Neutrophil (primary cell): ENCODE measurements at regions not wholly inside any gene's neighbourhood (a gene's known extent, or its start where the extent isn't known, plus 50 kb on each side); places are given as distances from the start of the nearest gene placed in this dataset.

ENCODE experiments used
- H3K27ac ChIP-seq: fragments of 200-600 bp; sonication (generic); 2 replicates; pipeline ENCODE4 v1.5.1; 2016; ENCODE audit warnings: mild to moderate bottlenecking, moderate library complexity
- H3K27me3 ChIP-seq: fragments of 200-600 bp; sonication (generic); 2 replicates; pipeline ENCODE4 v1.6.0; 2016; ENCODE audit warnings: mild to moderate bottlenecking
- H3K36me3 ChIP-seq: fragments of 200-600 bp; sonication (generic); 2 replicates; pipeline ENCODE4 v1.5.1; 2017
- H3K4me1 ChIP-seq, 2 experiments: fragments of 200-600 bp in 1 of 2; sonication (generic) in 1 of 2; 1 replicate in 1 of 2; 2 replicates in 1 of 2; pipeline versions ENCODE4 v1.5.1 to v1.6.1; 2013 to 2016; ENCODE audit warnings: low read depth in 1 of 2, low read length in 1 of 2, mild to moderate bottlenecking in 1 of 2, moderate library complexity in 1 of 2; ENCODE audit not compliant: control insufficient read depth in 1 of 2, insufficient read depth in 1 of 2
- H3K4me3 ChIP-seq, 2 experiments: fragments of 200-600 bp in 1 of 2; sonication (generic) in 1 of 2; 1 replicate in 1 of 2; 2 replicates in 1 of 2; pipeline ENCODE4 v1.5.1; 2013 to 2016; ENCODE audit warnings: low read depth in 1 of 2, low read length in 1 of 2, mild to moderate bottlenecking in 1 of 2, moderate library complexity in 1 of 2
- H3K9me3 ChIP-seq: fragments of 200-600 bp; sonication (generic); 2 replicates; pipeline ENCODE4 v1.5.1; 2016
- CTCF ChIP-seq: fragments of 200-600 bp; sonication (generic); IDR thresholded peaks from 2 replicates; pipeline ENCODE4 v1.5.1; 2016; ENCODE audit warnings: antibody characterized with exemption

- H3K4me1 ChIP-seq = no peaks in the 10 kb centered on the region
- H3K27ac ChIP-seq = no peak overlapping the region
- no peaks in the 10 kb centered on the region for H3K27me3 ChIP-seq
- no peaks in the 10 kb centered on the region for H3K9me3 ChIP-seq
- no peak for TF ChIP-seq CTCF
- no peak overlapping the region for H3K4me3 ChIP-seq
- H3K36me3 ChIP-seq = no peaks in the 10 kb centered on the region
Measured at GRCh38 chr11:29707924-29708323, 308.9 kb downstream of the KCNA4 start.

DNA sequence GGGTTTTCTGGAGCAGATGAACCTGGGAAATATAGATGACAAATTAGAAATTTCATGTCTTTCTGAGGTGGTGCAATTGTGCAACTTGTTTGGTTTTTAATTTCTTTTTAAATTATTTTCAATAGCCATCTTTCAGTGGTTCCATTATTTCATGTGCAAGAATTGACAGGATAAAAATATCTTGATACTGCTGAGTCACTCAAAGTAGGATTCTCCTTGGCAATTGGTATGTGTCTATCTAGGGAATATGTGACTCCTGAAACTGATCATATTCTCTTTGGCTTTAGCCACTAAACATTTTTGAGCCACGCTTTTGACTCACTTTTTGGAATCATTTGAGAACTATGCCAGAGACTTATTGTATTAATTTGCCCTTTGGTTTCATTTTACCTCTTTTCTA lies 331.5 kb downstream of the KCNA4 start:
- no peak overlapping the region for H3K27ac ChIP-seq
- no peak overlapping the region for H3K4me3 ChIP-seq
- H3K27me3 ChIP-seq = no peaks in the 10 kb centered on the region
- no peaks in the 10 kb centered on the region for H3K9me3 ChIP-seq
- H3K36me3 ChIP-seq = no peaks in the 10 kb centered on the region
- no peaks in the 10 kb centered on the region for H3K4me1 ChIP-seq
- no peak for TF ChIP-seq CTCF

DNA sequence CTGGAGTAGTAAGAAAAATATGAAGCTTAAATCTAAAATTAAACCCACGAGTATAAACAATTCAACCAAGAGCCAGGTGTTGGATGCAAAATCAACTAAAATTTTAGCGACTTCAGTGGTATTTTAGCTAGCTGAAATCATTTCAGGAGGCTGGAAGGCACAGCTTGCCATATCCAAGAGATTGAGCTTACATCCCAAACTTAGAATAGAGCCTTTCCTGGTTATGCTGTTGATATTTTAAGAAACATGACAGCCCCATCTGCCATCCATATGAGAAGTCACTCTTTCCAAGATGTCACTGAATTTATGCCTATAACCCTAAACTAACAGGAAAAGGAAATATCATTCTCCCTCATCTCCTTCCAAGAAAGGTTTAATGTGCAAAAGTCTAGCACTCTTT lies 334.0 kb downstream of the KCNA4 start:
- H3K27me3 ChIP-seq = no peaks in the 10 kb centered on the region
- no peak overlapping the region for H3K4me3 ChIP-seq

GRCh38 chr11:29679996-29680395 lies 336.8 kb downstream of the KCNA4 start:
- no peak overlapping the region for H3K4me3 ChIP-seq
- no peaks in the 10 kb centered on the region for H3K27me3 ChIP-seq
- no peaks in the 10 kb centered on the region for H3K9me3 ChIP-seq
- H3K27ac ChIP-seq = no peak overlapping the region
- no peaks in the 10 kb centered on the region for H3K4me1 ChIP-seq
- no peaks in the 10 kb centered on the region for H3K36me3 ChIP-seq
- TF ChIP-seq CTCF = no peak

More for the DNA sequence above, 334.0 kb downstream of the KCNA4 start:
- Histone ChIP-seq H3K4me1 (no peaks in the 10 kb centered on the region), H3K27ac (no peak overlapping the region), H3K9me3 (no peaks in the 10 kb centered on the region), H3K36me3 (no peaks in the 10 kb centered on the region)
- no peak for TF ChIP-seq CTCF

DNA sequence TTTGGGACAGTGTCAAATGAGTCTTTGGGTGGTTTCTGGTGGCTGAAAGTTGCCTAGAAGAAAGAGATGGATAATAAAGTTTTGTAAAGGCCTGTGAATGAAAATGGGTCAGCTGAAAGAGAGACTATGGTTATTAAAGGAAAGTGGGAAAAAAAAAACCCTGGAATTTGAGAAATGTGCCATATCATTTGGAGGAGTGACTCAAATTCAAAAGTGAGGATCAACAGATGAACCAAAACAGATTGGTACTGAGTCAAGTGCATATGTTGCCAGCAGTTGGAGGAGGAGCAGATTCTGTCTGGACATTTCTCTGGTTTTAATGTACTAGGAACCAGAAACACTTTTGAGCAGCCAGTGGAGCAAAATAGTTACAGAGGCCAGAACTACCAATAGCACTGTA lies 339.8 kb downstream of the KCNA4 start:
- Histone ChIP-seq H3K36me3 (no peaks in the 10 kb centered on the region), H3K9me3 (no peaks in the 10 kb centered on the region), H3K27ac (no peak overlapping the region), H3K27me3 (no peaks in the 10 kb centered on the region), H3K4me3 (no peak overlapping the region), H3K4me1 (no peaks in the 10 kb centered on the region)
- no peak for TF ChIP-seq CTCF

DNA sequence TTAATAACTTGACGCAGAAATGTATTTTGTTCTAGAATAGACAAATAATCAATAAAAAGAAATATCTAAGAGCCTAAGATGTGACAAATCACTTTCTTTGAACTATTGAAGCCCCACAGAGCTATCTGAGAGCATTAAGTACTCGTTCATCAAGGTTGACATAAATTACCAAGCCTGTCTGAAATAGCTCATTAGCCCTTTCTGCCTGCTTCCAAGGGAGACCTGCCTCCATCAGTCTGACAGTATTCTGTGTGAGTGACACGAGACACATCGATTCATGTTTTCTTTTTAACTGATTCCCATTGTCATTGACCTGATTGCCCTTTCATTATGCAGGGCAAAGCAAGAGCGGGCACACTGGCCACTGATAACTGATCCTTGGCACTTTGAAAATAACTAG lies 347.5 kb downstream of the KCNA4 start:
- Histone ChIP-seq H3K4me3 (no peak overlapping the region), H3K4me1 (no peaks in the 10 kb centered on the region), H3K36me3 (no peaks in the 10 kb centered on the region), H3K9me3 (no peaks in the 10 kb centered on the region), H3K27ac (no peak overlapping the region), H3K27me3 (no peaks in the 10 kb centered on the region)
- TF ChIP-seq CTCF = no peak
